ENCODE measurements at regions not wholly inside any gene's neighbourhood (a gene's known extent, or its start where the extent isn't known, plus 50 kb on each side); places are given as distances from the start of the nearest gene placed in this dataset.

DNA sequence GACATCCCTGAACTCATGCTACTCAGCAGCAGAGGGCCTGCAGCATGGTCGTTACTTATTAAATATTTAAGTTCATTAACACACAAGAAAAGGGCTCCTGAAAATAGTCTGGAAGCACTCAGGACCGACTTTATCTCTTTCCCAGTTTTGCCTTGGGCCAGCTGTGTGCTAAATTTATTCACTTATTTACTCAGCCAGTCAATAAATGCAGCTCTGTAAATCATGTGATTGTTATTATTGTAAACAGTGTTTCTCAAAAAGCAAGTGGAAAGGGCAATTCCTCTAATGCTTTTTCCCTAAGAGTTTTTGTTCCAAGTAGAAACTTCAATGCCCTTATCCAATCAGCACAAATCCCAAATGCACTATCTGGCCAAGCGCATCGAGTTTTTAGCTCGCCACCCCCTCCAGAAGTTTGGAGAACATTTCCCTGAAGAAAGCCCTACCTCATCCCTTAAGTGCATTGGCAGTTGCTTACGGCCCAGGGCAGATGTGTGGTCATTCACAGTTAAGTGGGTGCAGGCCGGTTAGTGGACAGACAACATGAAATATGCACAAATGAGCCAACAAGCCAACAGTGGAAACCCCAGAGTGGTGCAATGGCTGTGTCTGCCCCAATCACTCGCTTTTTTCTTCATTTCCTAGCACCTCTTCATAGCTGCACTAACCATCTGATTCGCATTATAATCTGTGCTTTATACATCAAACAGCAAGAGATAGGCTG, 125.8 kb downstream of the SMIM20 start (continued):
- TF ChIP-seq TAF7 (optimal IDR thresholded peaks at IDR 0.05; ENCODE audit: borderline replicate concordance, low read depth, low read length) (no peak), JUN (IDR thresholded peaks at IDR 0.05; ENCODE audit: low read depth, low read length) (no peak)

All from H1 (cell line).